ENCODE measurements at regions not wholly inside any gene's neighbourhood (a gene's known extent, or its start where the extent isn't known, plus 50 kb on each side); places are given as distances from the start of the nearest gene placed in this dataset.

DNA sequence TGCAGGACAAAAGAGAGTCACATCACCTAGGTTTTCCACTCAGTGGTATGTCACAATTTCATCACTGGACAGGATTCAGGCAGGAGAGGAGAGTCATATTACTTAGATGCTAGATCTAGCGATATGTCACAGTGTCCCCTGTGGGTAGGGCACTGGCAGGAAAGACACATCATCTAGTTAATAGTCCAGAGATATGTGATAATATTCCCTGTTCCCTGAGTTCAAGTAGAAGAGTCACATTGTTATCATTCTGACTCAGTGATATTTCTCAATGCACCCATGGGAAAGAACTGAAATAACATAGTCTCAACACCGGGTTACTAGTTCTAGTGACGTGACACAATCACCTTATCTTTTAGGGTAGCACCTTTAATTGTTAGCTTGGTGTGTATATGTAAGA lies 944.0 kb upstream of the TSPY4 start:
- DNase-seq: no peak

DNA sequence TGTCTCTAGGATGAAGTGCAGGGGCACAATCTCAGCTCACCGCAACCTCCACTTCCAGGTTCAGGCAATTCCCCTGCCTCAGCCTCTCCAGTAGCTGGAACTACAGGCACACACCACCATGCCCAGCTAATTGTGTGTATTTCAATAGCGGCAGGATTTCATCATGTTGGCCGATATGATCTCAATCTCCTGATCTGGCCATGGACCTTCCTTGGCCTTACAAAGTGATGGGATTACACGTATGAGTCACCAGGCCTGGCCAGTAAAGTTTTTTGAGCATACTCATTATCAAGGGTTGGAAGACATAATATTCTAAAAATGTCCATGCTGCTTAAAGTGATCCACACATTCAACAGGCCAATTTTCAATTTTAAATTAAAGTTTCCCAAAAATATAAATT lies 914.4 kb upstream of the TSPY4 start:
- DNase-seq: no peak

- DNase-seq: no peak
Observed at GRCh38 chrY:8426433-8426832, 910.8 kb upstream of the TSPY4 start.

- no peak for DNase-seq
Observed at GRCh38 chrY:8437510-8437909, 899.8 kb upstream of the TSPY4 start.

- DNase-seq: no peak
Observed at GRCh38 chrY:8442097-8442496, 895.2 kb upstream of the TSPY4 start.

- DNase-seq: no peak
Observed at GRCh38 chrY:8452963-8453362, 884.3 kb upstream of the TSPY4 start.

GRCh38 chrY:8466813-8467212 lies 870.5 kb upstream of the TSPY4 start:
- DNase-seq: no peak

DNA sequence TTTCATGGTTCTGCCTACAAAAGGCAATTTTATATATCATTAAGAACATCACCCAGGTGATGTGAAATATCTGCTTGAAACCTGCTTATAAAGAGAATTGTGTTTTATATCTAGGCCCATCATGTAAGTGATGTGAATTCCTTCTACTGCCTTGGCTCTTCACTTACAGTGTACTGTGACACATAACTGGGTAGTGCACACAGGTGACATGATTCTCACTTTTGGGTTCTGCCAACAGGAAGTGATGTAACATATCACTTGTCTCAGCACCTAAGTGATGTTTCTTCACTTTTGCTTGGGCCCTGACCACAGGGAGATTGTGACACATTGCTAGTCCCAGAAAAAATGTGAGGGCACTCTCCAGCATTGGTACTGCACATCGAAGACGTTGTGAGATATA lies 867.0 kb upstream of the TSPY4 start:
- DNase-seq: no peak

GRCh38 chrY:8479141-8479540 lies 858.1 kb upstream of the TSPY4 start:
- DNase-seq: no peak

DNA sequence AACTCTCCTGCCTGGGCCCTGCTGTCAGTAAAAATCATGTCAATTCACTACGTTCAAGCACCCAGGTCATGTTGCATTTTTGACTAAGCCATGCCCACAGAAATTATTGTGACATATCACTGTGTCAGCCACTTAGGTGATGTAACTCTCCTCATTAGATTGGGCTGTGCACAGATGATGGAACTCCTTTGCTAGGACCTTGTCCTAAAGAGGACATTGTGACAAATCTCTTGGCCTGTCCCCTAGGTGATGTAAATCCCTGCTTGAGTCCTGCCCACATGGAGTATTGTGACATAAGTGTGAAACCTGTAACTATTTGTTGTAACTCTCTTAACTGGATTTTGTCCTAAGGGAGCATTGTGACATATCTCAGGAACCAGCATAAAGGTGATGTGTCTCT lies 848.3 kb upstream of the TSPY4 start:
- DNase-seq: no peak

- DNase-seq: no peak
Observed at GRCh38 chrY:8489880-8490630, 847.2 kb upstream of the TSPY4 start.

GRCh38 chrY:8494396-8494795 lies 842.9 kb upstream of the TSPY4 start:
- DNase-seq: no peak

GRCh38 chrY:8495243-8495642 lies 842.0 kb upstream of the TSPY4 start:
- DNase-seq: no peak

- DNase-seq: no peak
Observed at GRCh38 chrY:8500888-8501287, 836.4 kb upstream of the TSPY4 start.

- DNase-seq: no peak
Observed at GRCh38 chrY:8533468-8533867, 803.8 kb upstream of the TSPY4 start.

- DNase-seq: no peak
Observed at GRCh38 chrY:8535704-8536103, 801.6 kb upstream of the TSPY4 start.

DNA sequence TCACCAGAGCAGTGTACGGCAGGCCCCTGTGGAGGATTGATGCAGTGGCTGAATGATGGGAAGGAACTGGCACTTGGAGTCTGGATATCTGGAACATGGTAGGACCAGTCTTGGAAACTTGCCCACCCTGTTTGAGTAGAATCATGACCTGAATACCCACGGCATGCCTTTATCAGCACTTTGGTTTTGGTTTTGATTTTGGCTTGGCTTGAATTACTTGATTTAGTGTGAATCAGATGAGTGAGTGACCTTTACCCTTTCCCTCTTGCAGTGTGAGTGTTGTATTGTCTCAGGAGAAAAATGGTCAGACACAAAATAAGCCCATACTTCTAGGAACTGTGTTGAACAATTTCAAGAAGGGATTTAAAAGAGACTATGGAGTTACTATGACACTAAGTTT lies 801.0 kb upstream of the TSPY4 start:
- DNase-seq: no peak

DNA sequence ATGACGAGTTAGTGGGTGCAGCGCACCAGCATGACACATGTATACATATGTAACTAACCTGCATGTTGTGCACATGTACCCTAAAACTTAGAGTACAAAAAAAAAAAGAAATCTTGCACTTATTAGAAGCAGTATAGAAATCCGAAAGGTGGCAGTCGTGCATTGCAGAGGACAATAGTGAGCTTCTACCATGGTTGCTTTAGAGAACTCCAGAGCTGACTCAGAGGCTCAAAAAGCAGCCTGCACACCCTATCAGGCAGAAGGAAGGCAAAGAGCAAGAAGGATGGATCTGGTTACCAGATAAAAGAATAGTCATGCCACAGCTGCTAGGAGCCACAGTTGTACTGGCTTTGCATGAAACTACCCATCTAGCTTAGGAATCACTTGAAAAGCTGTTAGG lies 796.0 kb upstream of the TSPY4 start:
- DNase-seq: no peak

DNA sequence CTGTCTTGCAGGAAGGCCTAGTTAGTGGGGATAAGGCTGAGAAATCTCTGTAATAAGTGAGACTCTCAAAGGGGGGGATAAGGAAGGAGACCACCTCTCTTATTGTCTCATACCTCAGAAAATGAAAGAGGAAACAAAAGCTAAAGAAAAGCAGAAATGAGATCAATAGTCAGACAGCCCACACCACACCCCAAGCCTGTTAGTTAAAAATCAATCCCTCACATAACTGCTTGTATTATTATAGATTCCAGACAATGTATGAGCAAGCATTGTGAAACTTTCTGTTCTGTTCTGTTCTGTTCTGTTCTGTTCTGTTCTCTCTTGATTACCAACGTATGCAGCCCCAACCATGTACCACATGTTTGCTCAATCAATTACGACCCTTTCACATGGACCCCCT lies 792.5 kb upstream of the TSPY4 start:
- DNase-seq: no peak

DNA sequence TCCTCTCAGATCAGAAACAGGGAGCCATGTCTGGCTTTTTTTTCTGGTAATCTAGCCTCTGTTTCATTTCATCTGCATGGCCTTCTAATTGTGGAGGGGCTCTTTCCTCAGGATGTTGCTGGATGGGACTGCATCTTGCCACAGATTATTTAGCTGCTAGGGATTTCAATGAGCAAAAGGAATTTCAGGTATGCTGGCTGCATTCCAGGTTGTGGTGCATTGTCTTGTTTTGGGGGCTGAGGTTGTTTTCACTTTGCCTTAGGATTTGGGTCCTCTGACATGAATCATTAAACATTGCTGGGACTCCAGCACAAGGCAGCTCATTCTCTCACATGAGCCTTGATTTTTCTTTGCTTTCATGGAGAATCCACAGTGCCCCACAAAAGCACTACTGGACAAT lies 789.3 kb upstream of the TSPY4 start:
- DNase-seq: no peak

GRCh38 chrY:8551323-8551722 lies 785.9 kb upstream of the TSPY4 start:
- DNase-seq: no peak

DNA sequence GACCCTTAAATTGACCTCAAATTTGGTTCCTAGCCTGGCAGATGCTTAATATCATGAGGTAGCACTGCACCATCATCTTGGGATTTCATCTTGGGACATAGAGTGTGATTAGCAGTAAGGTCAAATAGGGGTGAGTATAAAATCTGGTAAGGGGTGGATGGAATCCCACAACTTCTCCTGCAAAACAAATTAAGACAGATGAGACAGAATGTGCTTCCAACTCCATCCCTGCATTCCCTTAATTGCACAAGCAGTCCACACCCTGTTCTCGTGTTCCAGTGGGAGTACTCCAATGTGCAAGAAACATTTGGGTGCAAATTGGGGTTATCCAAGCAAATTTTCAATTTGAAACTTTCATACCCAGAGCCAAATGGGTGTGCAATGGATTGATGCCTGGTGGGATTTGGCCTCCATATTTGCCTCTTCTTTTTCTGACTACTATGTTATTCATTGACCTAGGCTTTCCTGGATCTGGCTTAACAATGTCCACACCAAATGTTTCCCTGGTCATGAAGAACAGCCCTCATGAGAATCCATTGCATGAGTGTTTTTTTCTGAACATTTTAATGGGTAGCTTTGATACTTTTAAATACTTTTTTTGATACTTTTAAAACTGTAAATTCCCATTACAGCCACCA lies 785.0 kb upstream of the TSPY4 start:
- no peak for DNase-seq

GRCh38 chrY:8553614-8554013 lies 783.6 kb upstream of the TSPY4 start:
- no peak for DNase-seq

DNA sequence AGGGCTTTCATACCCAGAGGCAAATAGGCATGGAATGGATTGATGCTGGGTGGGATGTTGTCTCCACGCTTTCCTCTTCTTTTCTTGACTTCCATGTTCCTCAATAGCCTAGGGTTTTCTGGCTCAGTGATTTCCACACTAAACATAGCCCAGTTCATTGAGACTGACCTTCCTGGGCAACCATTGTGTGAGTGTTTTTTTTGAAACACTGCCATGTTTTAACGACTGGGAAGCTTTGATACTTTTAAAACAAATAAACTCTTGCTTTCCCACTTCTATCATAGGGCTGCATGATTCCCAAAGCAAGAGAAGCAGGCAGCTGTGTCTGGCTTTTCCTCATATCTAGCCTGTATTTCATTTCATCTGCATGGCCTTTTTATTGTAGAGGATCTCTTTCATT lies 775.9 kb upstream of the TSPY4 start:
- DNase-seq: no peak
